Body of pancreas (tissue), 4 donors: ENCODE measurements at regions not wholly inside any gene's neighbourhood (a gene's known extent, or its start where the extent isn't known, plus 50 kb on each side); places are given as distances from the start of the nearest gene placed in this dataset.

Experiments
- ATAC-seq: fragments of 150-250 bp; one replicate; pipeline ENCODE4 v1.9.1; 2016
- DNase-seq, 4 donors: peaks; one replicate each; pipeline ENCODE4 v3.0.0-alpha.2; 2019
- H3K27ac ChIP-seq, 4 donors: fragments of 200-600 bp; sonication (generic); 1 replicate in 3 of 4; 2 replicates in 1 of 4; pipeline versions ENCODE4 v1.5.1 to v1.6.1; 2016 to 2019; ENCODE audit warnings: mild to moderate bottlenecking in 1 of 4, mixed read lengths in 1 of 4, moderate library complexity in 1 of 4
- H3K27me3 ChIP-seq, 2 donors: fragments of 200-600 bp; sonication (generic); one replicate each; pipeline ENCODE4 v1.6.0; 2016; ENCODE audit warnings: mild to moderate bottlenecking in 1 of 2
- H3K36me3 ChIP-seq, 2 donors: fragments of 200-600 bp; sonication (generic); replicated peaks in 1 of 2; 2 replicates each; pipeline ENCODE4 v1.5.1; 2016; ENCODE audit warnings: low read depth in 2 of 2; ENCODE audit not compliant: insufficient read depth in 1 of 2
- H3K4me1 ChIP-seq: fragments of 200-600 bp; sonication (generic); one replicate; pipeline ENCODE4 v1.6.0; 2016
- H3K4me3 ChIP-seq, 2 donors: fragments of 200-600 bp; sonication (generic); 1 replicate in 1 of 2; 2 replicates in 1 of 2; pipeline ENCODE4 v1.5.1; 2016 to 2019
- H3K9me3 ChIP-seq, 3 donors: fragments of 200-600 bp; sonication (generic); 1 replicate in 2 of 3; 2 replicates in 1 of 3; pipeline ENCODE4 v1.5.1; 2016
- CTCF ChIP-seq, 7 experiments: fragments of 450-650 bp in 4 of 7; fragments of 200-600 bp in 3 of 7; sonication (generic) in 3 of 7; IDR thresholded peaks; one replicate each; pipeline ENCODE4 v1.5.1; 2016 to 2019; ENCODE audit warnings: antibody characterized with exemption in 7 of 7
- POLR2A ChIP-seq, 3 donors: fragments of 450-650 bp; IDR thresholded peaks; one replicate each; pipeline ENCODE4 v1.6.1; 2016; ENCODE audit warnings: antibody characterized with exemption in 3 of 3, mild to moderate bottlenecking in 2 of 3
- WGBS, 2 donors: methylation state at CpG; one replicate each; pipeline ENCODE4 v1.1.5; 2017; 5-methylcytosine and 5-hydroxymethylcytosine counted together
- intact Hi-C: fragments of 100-400 bp; cut with DNase I; formaldehyde crosslinking; loops from one replicate; pipeline ENCODE4 v1.15.1; 2023

GRCh38 chr14:85418721-85419120, 111.2 kb upstream of the FLRT2 start:
- no peak for DNase-seq
- Histone ChIP-seq H3K4me3 (no peak overlapping the region), H3K27me3 (no peaks in the 10 kb centered on the region), H3K27ac (no peak overlapping the region), H3K9me3 (no peaks in the 10 kb centered on the region), H3K36me3 (no peaks in the 10 kb centered on the region), H3K4me1 (peaks cover 5% of the 10 kb centered on the region)
- TF ChIP-seq POLR2A (IDR thresholded peaks at IDR 0.05), result no peak
- TF ChIP-seq CTCF (IDR thresholded peaks at IDR 0.05), result no peak
- intact Hi-C loops, result no loop called here
- no peak for ATAC-seq
- WGBS, 2 donors, result 86 to 98% methylated on average over 1 of the region's 1 CpG

GRCh38 chr14:85420278-85420677, 109.7 kb upstream of the FLRT2 start:
- WGBS, 2 donors, result 92% methylated on average over 1 of the region's 1 CpG
- H3K4me1 ChIP-seq, result peaks cover under 1% of the 10 kb centered on the region
- no peaks in the 10 kb centered on the region for H3K9me3 ChIP-seq
- ATAC-seq (no peak), DNase-seq (no peak)
- intact Hi-C loops, result no loop called here
- H3K36me3 ChIP-seq, result no peaks in the 10 kb centered on the region
- H3K27me3 ChIP-seq, result no peaks in the 10 kb centered on the region
- no peak for TF ChIP-seq POLR2A (IDR thresholded peaks at IDR 0.05)
- TF ChIP-seq CTCF (IDR thresholded peaks at IDR 0.05), result no peak
- H3K4me3 ChIP-seq, result no peak overlapping the region
- H3K27ac ChIP-seq, result no peak overlapping the region

GRCh38 chr14:85420707-85421106, 109.2 kb upstream of the FLRT2 start:
- DNase-seq, result no peak
- intact Hi-C loops, result no loop called here
- H3K27ac ChIP-seq, result no peak overlapping the region
- H3K9me3 ChIP-seq, result no peaks in the 10 kb centered on the region
- ATAC-seq, result no peak
- H3K4me1 ChIP-seq, result peaks cover 4% of the 10 kb centered on the region
- H3K4me3 ChIP-seq, result no peak overlapping the region
- TF ChIP-seq POLR2A (IDR thresholded peaks at IDR 0.05) (no peak), CTCF (IDR thresholded peaks at IDR 0.05) (no peak)
- no peaks in the 10 kb centered on the region for H3K36me3 ChIP-seq
- H3K27me3 ChIP-seq, result no peaks in the 10 kb centered on the region
- 91 to 94% methylated on average over 5 of the region's 5 CpGs for WGBS, 2 donors

GRCh38 chr14:85421186-85421877, 108.6 kb upstream of the FLRT2 start:
- no peak for DNase-seq
- no peak for ATAC-seq

More at GRCh38 chr14:85421186-85421877, 108.6 kb upstream of the FLRT2 start:
- no peaks in the 10 kb centered on the region for H3K9me3 ChIP-seq
- no peak overlapping the region for H3K27ac ChIP-seq
- WGBS, 2 donors, result 93 to 94% methylated on average over 2 to 3 of the region's 3 CpGs
- H3K27me3 ChIP-seq, result no peaks in the 10 kb centered on the region
- TF ChIP-seq POLR2A (IDR thresholded peaks at IDR 0.05) (no peak), CTCF (IDR thresholded peaks at IDR 0.05) (no peak)
- H3K4me3 ChIP-seq, result no peak overlapping the region
- H3K36me3 ChIP-seq, result no peaks in the 10 kb centered on the region
- peaks cover 7% of the 10 kb centered on the region for H3K4me1 ChIP-seq
- intact Hi-C loops, result no loop called here
